Gastrocnemius medialis (tissue), 4 donors: ENCODE measurements at regions not wholly inside any gene's neighbourhood (a gene's known extent, or its start where the extent isn't known, plus 50 kb on each side); places are given as distances from the start of the nearest gene placed in this dataset.

ENCODE experiments used
- ATAC-seq, 2 donors: fragments of 150-250 bp; one replicate each; pipeline ENCODE4 v1.9.1; 2016
- DNase-seq, 2 donors: peaks; one replicate each; pipeline ENCODE4 v3.0.0-alpha.2; 2019
- H3K27ac ChIP-seq, 4 donors: fragments of 200-600 bp; sonication (generic); 1 replicate in 1 of 4; 2 replicates in 3 of 4; pipeline ENCODE4 v1.5.1; 2016 to 2018; ENCODE audit warnings: mild to moderate bottlenecking in 2 of 4, moderate library complexity in 1 of 4
- H3K27me3 ChIP-seq, 3 donors: fragments of 200-600 bp; sonication (generic) in 2 of 3; 1 replicate in 1 of 3; 2 replicates in 2 of 3; pipeline versions ENCODE4 v1.5.1 to v1.6.0; 2016 to 2019; ENCODE audit warnings: mild to moderate bottlenecking in 1 of 3, moderate library complexity in 1 of 3
- H3K36me3 ChIP-seq, 2 donors: fragments of 200-600 bp; sonication (generic) in 1 of 2; one replicate each; pipeline ENCODE4 v1.5.1; 2017 to 2018
- H3K4me1 ChIP-seq, 2 donors: fragments of 200-600 bp; sonication (generic) in 1 of 2; one replicate each; pipeline ENCODE4 v1.5.1; 2016 to 2017; ENCODE audit warnings: mild to moderate bottlenecking in 2 of 2
- H3K4me3 ChIP-seq, 4 donors: fragments of 200-600 bp; sonication (generic) in 3 of 4; 1 replicate in 1 of 4; 2 replicates in 3 of 4; pipeline ENCODE4 v1.5.1; 2016 to 2019; ENCODE audit warnings: mild to moderate bottlenecking in 2 of 4
- H3K9me3 ChIP-seq, 3 donors: fragments of 200-600 bp; sonication (generic) in 2 of 3; 1 replicate in 1 of 3; 2 replicates in 2 of 3; pipeline ENCODE4 v1.5.1; 2016 to 2019
- CTCF ChIP-seq, 5 experiments: fragments of 450-650 bp in 3 of 5; fragments of 200-600 bp in 2 of 5; sonication (generic) in 2 of 5; IDR thresholded peaks in 4 of 5; conservative IDR thresholded peaks in 1 of 5; 1 replicate in 4 of 5; 2 replicates in 1 of 5; pipeline ENCODE4 v1.5.1; 2016 to 2019; ENCODE audit warnings: antibody characterized with exemption in 5 of 5, mild to moderate bottlenecking in 3 of 5, moderate library complexity in 3 of 5
- POLR2A ChIP-seq, 2 donors: fragments of 450-650 bp; IDR thresholded peaks; one replicate each; pipeline ENCODE4 v1.6.1; 2017; ENCODE audit warnings: antibody characterized with exemption in 2 of 2, mild to moderate bottlenecking in 2 of 2, moderate library complexity in 2 of 2
- in situ Hi-C, 4 donors: fragments of 200-750 bp; cut with MboI; loops; one replicate each; pipeline versions ENCODE4 v1.15.0 to v1.8.0; 2017; ENCODE audit warnings: low sequenced_read_pairs in 4 of 4
- intact Hi-C: fragments of 100-400 bp; cut with DNase I; formaldehyde crosslinking; loops from one replicate; pipeline ENCODE4 v1.15.1; 2023; ENCODE audit warnings: low total_unique reads

- DNase-seq: no peak
- Histone ChIP-seq H3K27ac (no peak overlapping the region), H3K9me3 (no peaks in the 10 kb centered on the region), H3K36me3 (no peaks in the 10 kb centered on the region), H3K4me3 (no peak overlapping the region), H3K27me3 (no peaks in the 10 kb centered on the region), H3K4me1 (no peaks in the 10 kb centered on the region)
- intact Hi-C loops: no loop called here
- no peak for TF ChIP-seq CTCF (IDR thresholded peaks at IDR 0.05 in 4 of 5, conservative IDR thresholded peaks at IDR 0.05 in 1 of 5)
- no peak for TF ChIP-seq POLR2A (IDR thresholded peaks at IDR 0.05)
- in situ Hi-C loops: no loop called here
- no peak for ATAC-seq
These were observed 189.8 kb downstream of the HINT1 start for GRCh38 chr5:130975299-130975698.

DNA sequence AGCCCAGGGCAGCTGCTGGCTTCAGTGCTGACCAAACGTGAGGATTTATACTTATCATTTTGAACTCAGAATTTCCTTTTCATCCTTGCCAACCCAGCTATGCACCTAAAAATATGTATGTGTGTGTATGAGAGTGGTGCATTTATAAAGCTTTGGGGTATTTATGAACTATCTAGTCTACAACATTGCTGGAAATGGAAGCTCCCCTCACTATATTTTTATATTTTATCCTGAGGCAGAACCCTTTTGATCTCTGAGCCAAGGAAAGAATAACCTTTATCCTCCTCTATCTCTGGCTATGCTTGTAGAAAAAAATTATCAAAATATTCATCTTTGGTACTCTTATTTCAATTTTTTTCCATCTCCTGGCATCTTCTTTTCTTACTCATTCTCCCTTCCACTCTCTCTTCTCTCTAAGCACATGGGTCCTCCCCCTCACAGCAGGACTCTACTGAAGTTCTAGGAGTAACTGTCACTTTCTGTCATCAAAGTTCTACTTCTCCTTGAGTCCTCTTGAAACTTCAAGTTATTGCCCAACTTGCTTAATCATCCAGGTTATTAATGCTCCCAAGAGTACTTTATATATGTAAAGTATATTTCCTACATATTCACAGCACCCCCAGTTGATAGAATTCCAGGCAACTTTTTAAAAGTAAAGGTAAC is 190.9 kb downstream of the HINT1 start:
- intact Hi-C loops: no loop called here
- DNase-seq: no peak
- no peaks in the 10 kb centered on the region for H3K9me3 ChIP-seq
- no peak overlapping the region for H3K4me3 ChIP-seq
- no peaks in the 10 kb centered on the region for H3K4me1 ChIP-seq
- H3K27ac ChIP-seq: no peak overlapping the region
- H3K27me3 ChIP-seq: no peaks in the 10 kb centered on the region
- in situ Hi-C loops: no loop called here
- no peak for TF ChIP-seq CTCF (IDR thresholded peaks at IDR 0.05 in 4 of 5, conservative IDR thresholded peaks at IDR 0.05 in 1 of 5)
- no peak for TF ChIP-seq POLR2A (IDR thresholded peaks at IDR 0.05)
- no peaks in the 10 kb centered on the region for H3K36me3 ChIP-seq
- ATAC-seq: no peak

DNA sequence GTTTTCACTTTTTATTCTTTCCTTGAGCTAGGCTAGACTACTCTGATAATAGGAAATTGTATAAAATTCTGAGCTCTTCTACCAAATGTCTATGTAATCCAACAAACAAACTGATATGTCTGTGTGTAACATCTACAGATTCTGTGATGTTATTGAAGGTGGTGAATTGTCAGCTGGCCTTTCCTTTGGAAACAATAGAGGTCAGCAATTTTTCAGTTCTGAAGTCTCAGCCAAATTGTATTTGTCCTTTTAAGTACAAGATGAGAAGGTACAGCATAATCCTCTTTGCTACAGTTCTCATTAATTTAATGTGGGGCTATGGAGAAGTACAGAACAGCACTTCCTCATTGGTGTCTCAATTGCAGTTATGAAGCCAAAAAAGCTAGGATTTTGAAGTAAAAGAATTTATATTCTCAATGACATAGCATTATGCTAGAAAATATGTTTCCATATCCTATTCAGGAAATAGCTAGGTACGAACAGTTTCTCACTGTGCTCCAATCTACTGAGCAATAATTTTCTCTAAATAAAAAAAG is 198.0 kb downstream of the HINT1 start:
- H3K4me3 ChIP-seq: no peak overlapping the region
- in situ Hi-C loops: no loop called here
- ATAC-seq (no peak), DNase-seq (no peak)
- intact Hi-C loops: no loop called here
- TF ChIP-seq CTCF (IDR thresholded peaks at IDR 0.05 in 4 of 5, conservative IDR thresholded peaks at IDR 0.05 in 1 of 5) (no peak), POLR2A (IDR thresholded peaks at IDR 0.05) (no peak)
- no peaks in the 10 kb centered on the region for H3K4me1 ChIP-seq
- H3K36me3 ChIP-seq: no peaks in the 10 kb centered on the region
- H3K9me3 ChIP-seq: no peaks in the 10 kb centered on the region
- no peaks in the 10 kb centered on the region for H3K27me3 ChIP-seq
- no peak overlapping the region for H3K27ac ChIP-seq

- Histone ChIP-seq H3K27ac (no peak overlapping the region), H3K27me3 (no peaks in the 10 kb centered on the region), H3K4me1 (no peaks in the 10 kb centered on the region), H3K36me3 (no peaks in the 10 kb centered on the region), H3K9me3 (no peaks in the 10 kb centered on the region), H3K4me3 (no peak overlapping the region)
- ATAC-seq (no peak), DNase-seq (no peak)
- in situ Hi-C loops: no loop called here
- no peak for TF ChIP-seq POLR2A (IDR thresholded peaks at IDR 0.05)
- intact Hi-C loops: no loop called here
These were observed 199.1 kb downstream of the HINT1 start for GRCh38 chr5:130965920-130966319.

- TF ChIP-seq POLR2A (IDR thresholded peaks at IDR 0.05): no peak
- no peak for TF ChIP-seq CTCF (IDR thresholded peaks at IDR 0.05 in 4 of 5, conservative IDR thresholded peaks at IDR 0.05 in 1 of 5)
- no peaks in the 10 kb centered on the region for H3K4me1 ChIP-seq
- intact Hi-C loops: no loop called here
- no peak overlapping the region for H3K4me3 ChIP-seq
- no peak for DNase-seq
- H3K36me3 ChIP-seq: no peaks in the 10 kb centered on the region
- H3K27me3 ChIP-seq: no peaks in the 10 kb centered on the region
- H3K9me3 ChIP-seq: no peaks in the 10 kb centered on the region
- H3K27ac ChIP-seq: no peak overlapping the region
- in situ Hi-C loops: no loop called here
- no peak for ATAC-seq
These were observed 199.7 kb downstream of the HINT1 start for GRCh38 chr5:130965360-130965759.
